Breast epithelium (tissue), 4 donors: ENCODE measurements at regions not wholly inside any gene's neighbourhood (a gene's known extent, or its start where the extent isn't known, plus 50 kb on each side); places are given as distances from the start of the nearest gene placed in this dataset.

Experiments used
- DNase-seq, 2 donors: peaks; one replicate each; pipeline ENCODE4 v3.0.0-alpha.2; 2019; ENCODE audit warnings: low spot score in 2 of 2
- H3K27ac ChIP-seq, 2 donors: fragments of 200-600 bp; sonication (generic) in 1 of 2; one replicate each; pipeline ENCODE4 v1.5.1; 2016 to 2019; ENCODE audit warnings: mild to moderate bottlenecking in 1 of 2
- H3K27me3 ChIP-seq, 2 donors: fragments of 200-600 bp; sonication (generic) in 1 of 2; one replicate each; pipeline versions ENCODE4 v1.5.1 to v1.6.0; 2017 to 2019; ENCODE audit warnings: control low read depth in 1 of 2, mild to moderate bottlenecking in 1 of 2
- H3K36me3 ChIP-seq: fragments of 200-600 bp; one replicate; pipeline ENCODE4 v1.5.1; 2019
- H3K4me1 ChIP-seq, 2 donors: fragments of 200-600 bp; sonication (generic); one replicate each; pipeline ENCODE4 v1.5.1; 2016 to 2019; ENCODE audit warnings: control low read depth in 1 of 2
- H3K4me3 ChIP-seq, 3 donors: fragments of 200-600 bp; sonication (generic); 1 replicate in 2 of 3; 2 replicates in 1 of 3; pipeline ENCODE4 v1.5.1; 2016 to 2019; ENCODE audit warnings: mild to moderate bottlenecking in 3 of 3, moderate library complexity in 2 of 3
- H3K9me3 ChIP-seq, 2 donors: fragments of 200-600 bp; sonication (generic) in 1 of 2; one replicate each; pipeline ENCODE4 v1.5.1; 2016 to 2019; ENCODE audit warnings: control low read depth in 1 of 2
- CTCF ChIP-seq, 3 donors: fragments of 450-650 bp; IDR thresholded peaks; one replicate each; pipeline ENCODE4 v1.5.1; 2016 to 2017; ENCODE audit warnings: antibody characterized with exemption in 3 of 3, mild to moderate bottlenecking in 3 of 3, moderate library complexity in 3 of 3
- POLR2A ChIP-seq: fragments of 450-650 bp; IDR thresholded peaks from one replicate; pipeline ENCODE4 v1.6.1; 2016; ENCODE audit warnings: antibody characterized with exemption, mild to moderate bottlenecking, moderate library complexity
- POLR2AphosphoS5 ChIP-seq, 3 donors: sonication (generic); formaldehyde crosslinking; IDR thresholded peaks; one replicate each; pipeline ENCODE4 v1.6.1; 2017; ENCODE audit warnings: antibody characterized with exemption in 3 of 3
- intact Hi-C: fragments of 100-400 bp; cut with DNase I; formaldehyde crosslinking; loops from one replicate; pipeline ENCODE4 v1.15.1; 2023; ENCODE audit warnings: low total_unique reads

- intact Hi-C loops, result no loop called here
- Histone ChIP-seq H3K9me3 (no peaks in the 10 kb centered on the region), H3K4me3 (no peak overlapping the region), H3K27ac (no peak overlapping the region), H3K36me3 (no peaks in the 10 kb centered on the region), H3K27me3 (no peaks in the 10 kb centered on the region), H3K4me1 (no peaks in the 10 kb centered on the region)
- no peak for TF ChIP-seq POLR2AphosphoS5 (IDR thresholded peaks at IDR 0.05)
- no peak for TF ChIP-seq CTCF (IDR thresholded peaks at IDR 0.05)
- TF ChIP-seq POLR2A, result no peak
- DNase-seq, result no peak
Measured at GRCh38 chr15:79163395-79163794, 72.8 kb upstream of the RASGRF1 start.

- H3K27me3 ChIP-seq, result no peaks in the 10 kb centered on the region
- TF ChIP-seq CTCF (IDR thresholded peaks at IDR 0.05), result no peak
- intact Hi-C loops, result no loop called here
- DNase-seq, result no peak
- H3K4me1 ChIP-seq, result no peaks in the 10 kb centered on the region
- no peak overlapping the region for H3K4me3 ChIP-seq
- H3K36me3 ChIP-seq, result no peaks in the 10 kb centered on the region
- H3K9me3 ChIP-seq, result no peaks in the 10 kb centered on the region
- no peak overlapping the region for H3K27ac ChIP-seq
Measured at GRCh38 chr15:79161837-79162508, 71.4 kb upstream of the RASGRF1 start.

- no peak overlapping the region for H3K27ac ChIP-seq
- no peak overlapping the region for H3K4me3 ChIP-seq
- H3K27me3 ChIP-seq, result no peaks in the 10 kb centered on the region
- no peaks in the 10 kb centered on the region for H3K9me3 ChIP-seq
- intact Hi-C loops, result no loop called here
- DNase-seq, result no peak
- H3K4me1 ChIP-seq, result no peaks in the 10 kb centered on the region
- no peak for TF ChIP-seq CTCF (IDR thresholded peaks at IDR 0.05)
- no peak for TF ChIP-seq POLR2A
- TF ChIP-seq POLR2AphosphoS5 (IDR thresholded peaks at IDR 0.05), result no peak
- no peaks in the 10 kb centered on the region for H3K36me3 ChIP-seq
Measured at GRCh38 chr15:79160211-79160610, 69.6 kb upstream of the RASGRF1 start.

GRCh38 chr15:79157631-79158592 is 67.3 kb upstream of the RASGRF1 start:
- no peaks in the 10 kb centered on the region for H3K4me1 ChIP-seq
- no peak overlapping the region for H3K27ac ChIP-seq
- no peaks in the 10 kb centered on the region for H3K36me3 ChIP-seq
- DNase-seq, result no peak
- no peaks in the 10 kb centered on the region for H3K27me3 ChIP-seq
- intact Hi-C loops, result no loop called here
- TF ChIP-seq POLR2AphosphoS5 (IDR thresholded peaks at IDR 0.05), result no peak
- no peaks in the 10 kb centered on the region for H3K9me3 ChIP-seq
- H3K4me3 ChIP-seq, result no peak overlapping the region

GRCh38 chr15:79156704-79157375 is 66.3 kb upstream of the RASGRF1 start:
- Histone ChIP-seq H3K27me3 (no peaks in the 10 kb centered on the region), H3K4me3 (no peak overlapping the region), H3K4me1 (no peaks in the 10 kb centered on the region), H3K27ac (no peak overlapping the region), H3K36me3 (no peaks in the 10 kb centered on the region), H3K9me3 (no peaks in the 10 kb centered on the region)
- intact Hi-C loops, result no loop called here
- DNase-seq, result no peak
- no peak for TF ChIP-seq CTCF (IDR thresholded peaks at IDR 0.05)
- no peak for TF ChIP-seq POLR2AphosphoS5 (IDR thresholded peaks at IDR 0.05)
- TF ChIP-seq POLR2A, result no peak
